Panc1 (cell line): ENCODE measurements at regions not wholly inside any gene's neighbourhood (a gene's known extent, or its start where the extent isn't known, plus 50 kb on each side); places are given as distances from the start of the nearest gene placed in this dataset.

ENCODE experiments used
- ATAC-seq: fragments of 200-7000 bp; cut with Tn5 transposase; 2 replicates; pipeline ENCODE4 v1.9.1; 2020; ENCODE audit warnings: mild to moderate bottlenecking, moderate library complexity
- BruUV-seq: library from RNA; stranded (reverse); fragments of 400-500 nt; replicated peaks from 2 replicates; lab custom pipeline; 2021; lab: Mats Ljungman, UMichigan
- CTCF ChIA-PET: fragments of 300-600 bp; sonication (Branson Sonifier 250); formaldehyde crosslinking; loops from one replicate; lab custom pipeline; 2022; ENCODE audit warnings: antibody characterized with exemption; lab: Charles Lee
- POLR2A ChIA-PET: fragments of 300-600 bp; sonication (Branson Sonifier 250); formaldehyde crosslinking; loops from one replicate; lab custom pipeline; 2022; ENCODE audit warnings: antibody characterized with exemption; lab: Charles Lee
- DNase-seq: peaks from one replicate; pipeline ENCODE4 v3.0.0-alpha.2; 2010; ENCODE audit warnings: low read depth, low spot score
- H3K27ac ChIP-seq: 2 replicates; pipeline ENCODE4 v1.5.1; 2011; ENCODE audit warnings: mild to moderate bottlenecking, low read length, inconsistent platforms
- H3K27me3 ChIP-seq: fragments of 200-500 bp; sonication (Bioruptor generic); 2 replicates; pipeline ENCODE4 v1.6.0; 2014; ENCODE audit warnings: low read length, inconsistent platforms; ENCODE audit not compliant: control insufficient read depth, insufficient read depth
- H3K36me3 ChIP-seq: fragments of 200-500 bp; sonication (Bioruptor generic); 2 replicates; pipeline ENCODE4 v1.5.1; 2014; ENCODE audit warnings: inconsistent platforms, mild to moderate bottlenecking, low read length, moderate library complexity; ENCODE audit not compliant: control insufficient read depth, insufficient read depth
- H3K4me1 ChIP-seq: 2 replicates; pipeline ENCODE4 v1.5.1; 2011; ENCODE audit warnings: inconsistent platforms, mild to moderate bottlenecking, low read length, moderate library complexity; ENCODE audit not compliant: control insufficient read depth, insufficient read depth
- H3K4me3 ChIP-seq, 2 experiments: 2 replicates each; pipeline ENCODE4 v1.5.1; 2011 to 2012; ENCODE audit warnings: low read depth in 2 of 2, low read length in 2 of 2, mild to moderate bottlenecking in 2 of 2, inconsistent platforms in 1 of 2, moderate library complexity in 1 of 2
- H3K9me3 ChIP-seq: fragments of 200-500 bp; sonication (Bioruptor generic); 2 replicates; pipeline ENCODE4 v1.5.1; 2014; ENCODE audit warnings: low read depth, mild to moderate bottlenecking, inconsistent platforms, low read length, moderate library complexity; ENCODE audit not compliant: control insufficient read depth, insufficient read depth
- POLR2AphosphoS5 ChIP-seq: IDR thresholded peaks from 2 replicates; pipeline ENCODE4 v1.6.1; 2012; ENCODE audit warnings: mild to moderate bottlenecking, low read depth, low read length, moderate library complexity
- REST ChIP-seq, 2 experiments: IDR thresholded peaks; 2 replicates each; pipeline ENCODE4 v1.6.1; 2011 to 2012; ENCODE audit warnings: low read depth in 2 of 2, control low read depth in 1 of 2, low read length in 1 of 2, mild to moderate bottlenecking in 1 of 2, moderate library complexity in 1 of 2; ENCODE audit not compliant: insufficient read depth in 1 of 2
- SIN3A ChIP-seq: IDR thresholded peaks from 2 replicates; pipeline ENCODE4 v1.6.1; 2012; ENCODE audit warnings: low read depth, mild to moderate bottlenecking, low read length, moderate library complexity, borderline replicate concordance; ENCODE audit not compliant: insufficient read depth
- TCF7L2 ChIP-seq: IDR thresholded peaks from 2 replicates; pipeline ENCODE4 v1.6.1; 2011; ENCODE audit warnings: mild to moderate bottlenecking, low read depth, low read length, inconsistent platforms
- in situ Hi-C: cut with HindIII; loops from 2 replicates; pipeline ENCODE4 v1.10.0; 2016; ENCODE audit warnings: low sequenced_read_pairs, low pct_unique_long_range_greater_than_20kb
- intact Hi-C: fragments of 100-400 bp; cut with micrococcal nuclease; formaldehyde crosslinking; loops from one replicate; pipeline ENCODE4 v1.10.0; 2022; ENCODE audit not compliant: unreplicated experiment
- TF ChIP-seq, protein P1 (sequence below): fragments of 450-650 bp; IDR thresholded peaks from 2 replicates; pipeline ENCODE4 v1.5.1; 2017; ENCODE audit warnings: mild to moderate bottlenecking

DNA sequence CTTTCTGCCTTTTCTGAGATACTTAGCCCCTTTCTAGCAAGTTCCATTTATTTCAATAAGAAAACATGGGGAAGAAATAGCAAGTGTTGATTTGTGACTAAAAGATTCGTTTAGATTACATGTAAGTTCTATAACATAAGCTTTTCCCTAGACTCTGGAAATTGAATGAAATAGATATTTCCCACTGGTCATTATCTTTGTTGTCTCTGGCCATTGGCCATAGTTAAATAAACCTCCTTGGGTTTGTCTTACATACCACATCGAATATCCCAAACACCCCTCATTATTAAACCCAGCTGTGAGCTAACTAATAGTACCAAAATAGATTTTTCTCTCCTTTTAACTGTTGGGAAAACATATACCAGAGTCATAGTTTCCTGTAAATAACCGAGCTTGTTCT, 534.8 kb downstream of the IQCM start:
- no TSS peak for BruUV-seq
- no peak overlapping the region for H3K27ac ChIP-seq
- no peaks in the 10 kb centered on the region for H3K36me3 ChIP-seq
- H3K27me3 ChIP-seq = no peaks in the 10 kb centered on the region
- no peaks in the 10 kb centered on the region for H3K4me1 ChIP-seq
- in situ Hi-C loops (no loop called here), intact Hi-C loops (no loop called here)
- no peaks in the 10 kb centered on the region for H3K9me3 ChIP-seq
- TF ChIP-seq POLR2AphosphoS5 (no peak), REST (IDR thresholded peaks at IDR 0.05; ENCODE audit: insufficient read depth in 1 of 2, low read depth in 2 of 2, low read length in 1 of 2) (no peak), SIN3A (no peak), TCF7L2 (no peak)
- TF ChIP-seq, protein P1, sequence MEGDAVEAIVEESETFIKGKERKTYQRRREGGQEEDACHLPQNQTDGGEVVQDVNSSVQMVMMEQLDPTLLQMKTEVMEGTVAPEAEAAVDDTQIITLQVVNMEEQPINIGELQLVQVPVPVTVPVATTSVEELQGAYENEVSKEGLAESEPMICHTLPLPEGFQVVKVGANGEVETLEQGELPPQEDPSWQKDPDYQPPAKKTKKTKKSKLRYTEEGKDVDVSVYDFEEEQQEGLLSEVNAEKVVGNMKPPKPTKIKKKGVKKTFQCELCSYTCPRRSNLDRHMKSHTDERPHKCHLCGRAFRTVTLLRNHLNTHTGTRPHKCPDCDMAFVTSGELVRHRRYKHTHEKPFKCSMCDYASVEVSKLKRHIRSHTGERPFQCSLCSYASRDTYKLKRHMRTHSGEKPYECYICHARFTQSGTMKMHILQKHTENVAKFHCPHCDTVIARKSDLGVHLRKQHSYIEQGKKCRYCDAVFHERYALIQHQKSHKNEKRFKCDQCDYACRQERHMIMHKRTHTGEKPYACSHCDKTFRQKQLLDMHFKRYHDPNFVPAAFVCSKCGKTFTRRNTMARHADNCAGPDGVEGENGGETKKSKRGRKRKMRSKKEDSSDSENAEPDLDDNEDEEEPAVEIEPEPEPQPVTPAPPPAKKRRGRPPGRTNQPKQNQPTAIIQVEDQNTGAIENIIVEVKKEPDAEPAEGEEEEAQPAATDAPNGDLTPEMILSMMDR = no peak
- DNase-seq (no peak), ATAC-seq (no peak)
- no peak overlapping the region for H3K4me3 ChIP-seq
- ChIA-PET CTCF (no interaction called here), POLR2A (no interaction called here)

GRCh38 chr4:149279776-149280175, 535.9 kb downstream of the IQCM start:
- POLR2A ChIA-PET = no interaction called here
- BruUV-seq = no TSS peak
- no peaks in the 10 kb centered on the region for H3K4me1 ChIP-seq
- H3K9me3 ChIP-seq = no peaks in the 10 kb centered on the region
- intact Hi-C loops (no loop called here), in situ Hi-C loops (no loop called here)
- H3K36me3 ChIP-seq = no peaks in the 10 kb centered on the region
- DNase-seq (no peak), ATAC-seq (no peak)
- H3K27me3 ChIP-seq = no peaks in the 10 kb centered on the region
- CTCF ChIA-PET = no interaction called here
- no peak overlapping the region for H3K27ac ChIP-seq
- TF ChIP-seq POLR2AphosphoS5 (no peak), REST (IDR thresholded peaks at IDR 0.05; ENCODE audit: insufficient read depth in 1 of 2, low read depth in 2 of 2, low read length in 1 of 2) (no peak), TCF7L2 (no peak), SIN3A (no peak)
- TF ChIP-seq, protein P1 = no peak
- no peak overlapping the region for H3K4me3 ChIP-seq
